Caco-2 (cell line): ENCODE measurements at regions not wholly inside any gene's neighbourhood (a gene's known extent, or its start where the extent isn't known, plus 50 kb on each side); places are given as distances from the start of the nearest gene placed in this dataset.

Experiments
- BruUV-seq: library from RNA; stranded (reverse); fragments of 400-500 nt; replicated peaks from 2 replicates; lab custom pipeline; 2021; lab: Mats Ljungman, UMichigan
- CTCF ChIA-PET: fragments of 300-600 bp; sonication (Branson Sonifier 250); formaldehyde crosslinking; loops from one replicate; lab custom pipeline; 2022; ENCODE audit warnings: antibody characterized with exemption; lab: Charles Lee
- POLR2A ChIA-PET: fragments of 300-600 bp; sonication (Branson Sonifier 250); formaldehyde crosslinking; loops from one replicate; lab custom pipeline; 2022; ENCODE audit warnings: antibody characterized with exemption; lab: Charles Lee
- DNase-seq, 2 experiments: peaks; one replicate each; pipeline versions ENCODE4 v3.0.0 to v3.0.0-alpha.2; 2020 to 2022
- H3K27me3 ChIP-seq: replicated peaks from 2 replicates; pipeline ENCODE4 v1.6.0; 2011; ENCODE audit warnings: low read length; ENCODE audit not compliant: control insufficient read depth, insufficient read depth
- H3K36me3 ChIP-seq: 2 replicates; pipeline ENCODE4 v1.5.1; 2011; ENCODE audit warnings: low read length; ENCODE audit not compliant: control insufficient read depth, insufficient read depth
- H3K4me1 ChIP-seq: fragments of 250-450 bp; sonication (Bioruptor Pico); 2 replicates; pipeline ENCODE4 v1.5.1; 2020; ENCODE audit warnings: mild to moderate bottlenecking
- H3K4me3 ChIP-seq: 2 replicates; pipeline ENCODE4 v1.5.1; 2011; ENCODE audit warnings: low read depth, mild to moderate bottlenecking, control low read depth, low read length
- H3K9me3 ChIP-seq: fragments of 250-450 bp; sonication (Bioruptor Pico); 2 replicates; pipeline ENCODE4 v1.5.1; 2020; ENCODE audit warnings: mild to moderate bottlenecking, moderate library complexity
- H3K27ac Mint-ChIP-seq: one replicate; pipeline ENCODE4 v1.8.0; 2022; ENCODE audit warnings: mixed read lengths; ENCODE audit not compliant: unreplicated experiment
- H3K27me3 Mint-ChIP-seq: one replicate; pipeline ENCODE4 v1.8.0; 2022; ENCODE audit warnings: mixed read lengths; ENCODE audit not compliant: insufficient read depth, unreplicated experiment
- H3K36me3 Mint-ChIP-seq: one replicate; pipeline ENCODE4 v1.8.0; 2022; ENCODE audit warnings: mild to moderate bottlenecking, mixed read lengths; ENCODE audit not compliant: insufficient read depth, unreplicated experiment
- H3K4me1 Mint-ChIP-seq: one replicate; pipeline ENCODE4 v1.8.0; 2022; ENCODE audit warnings: low read depth, mixed read lengths; ENCODE audit not compliant: unreplicated experiment
- H3K4me3 Mint-ChIP-seq: one replicate; pipeline ENCODE4 v1.8.0; 2022; ENCODE audit warnings: mild to moderate bottlenecking, moderate library complexity, mixed read lengths; ENCODE audit not compliant: unreplicated experiment
- H3K9me3 Mint-ChIP-seq: one replicate; pipeline ENCODE4 v1.8.0; 2022; ENCODE audit warnings: mixed read lengths; ENCODE audit not compliant: unreplicated experiment
- intact Hi-C: fragments of 100-400 bp; cut with micrococcal nuclease; formaldehyde crosslinking; loops from one replicate; pipeline ENCODE4 v1.10.0; 2022; ENCODE audit not compliant: unreplicated experiment
- TF ChIP-seq, protein P1 (sequence below), 2 experiments: fragments of 200-600 bp in 1 of 2; IDR thresholded peaks; 1 replicate in 1 of 2; 2 replicates in 1 of 2; pipeline versions ENCODE4 v1.5.1 to v1.8.0; 2011 to 2022; ENCODE audit warnings: antibody characterized with exemption in 1 of 2, control low read depth in 1 of 2, inconsistent platforms in 1 of 2, low read depth in 1 of 2, low read length in 1 of 2, mild to moderate bottlenecking in 1 of 2, moderate library complexity in 1 of 2; ENCODE audit not compliant: insufficient read depth in 1 of 2, severe bottlenecking in 1 of 2, unreplicated experiment in 1 of 2

- DNase-seq = no peak
- Histone ChIP-seq H3K4me1 (no peaks in the 10 kb centered on the region), H3K4me3 (no peak overlapping the region), H3K36me3 (no peaks in the 10 kb centered on the region), H3K9me3 (no peaks in the 10 kb centered on the region), H3K27me3 (no peaks in the 10 kb centered on the region)
- no peak overlapping the region for H3K27ac Mint-ChIP-seq
- no TSS peak for BruUV-seq
- intact Hi-C loops = no loop called here
- H3K4me3 Mint-ChIP-seq = no peak overlapping the region
- no peaks in the 10 kb centered on the region for H3K4me1 Mint-ChIP-seq
- ChIA-PET POLR2A (no interaction called here), CTCF (no interaction called here)
- no peaks in the 10 kb centered on the region for H3K27me3 Mint-ChIP-seq
- TF ChIP-seq, protein P1, sequence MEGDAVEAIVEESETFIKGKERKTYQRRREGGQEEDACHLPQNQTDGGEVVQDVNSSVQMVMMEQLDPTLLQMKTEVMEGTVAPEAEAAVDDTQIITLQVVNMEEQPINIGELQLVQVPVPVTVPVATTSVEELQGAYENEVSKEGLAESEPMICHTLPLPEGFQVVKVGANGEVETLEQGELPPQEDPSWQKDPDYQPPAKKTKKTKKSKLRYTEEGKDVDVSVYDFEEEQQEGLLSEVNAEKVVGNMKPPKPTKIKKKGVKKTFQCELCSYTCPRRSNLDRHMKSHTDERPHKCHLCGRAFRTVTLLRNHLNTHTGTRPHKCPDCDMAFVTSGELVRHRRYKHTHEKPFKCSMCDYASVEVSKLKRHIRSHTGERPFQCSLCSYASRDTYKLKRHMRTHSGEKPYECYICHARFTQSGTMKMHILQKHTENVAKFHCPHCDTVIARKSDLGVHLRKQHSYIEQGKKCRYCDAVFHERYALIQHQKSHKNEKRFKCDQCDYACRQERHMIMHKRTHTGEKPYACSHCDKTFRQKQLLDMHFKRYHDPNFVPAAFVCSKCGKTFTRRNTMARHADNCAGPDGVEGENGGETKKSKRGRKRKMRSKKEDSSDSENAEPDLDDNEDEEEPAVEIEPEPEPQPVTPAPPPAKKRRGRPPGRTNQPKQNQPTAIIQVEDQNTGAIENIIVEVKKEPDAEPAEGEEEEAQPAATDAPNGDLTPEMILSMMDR (IDR thresholded peaks at IDR 0.05; ENCODE audit: insufficient read depth in 1 of 2, low read depth in 1 of 2, low read length in 1 of 2, severe bottlenecking in 1 of 2, unreplicated experiment in 1 of 2) = no peak
- no peaks in the 10 kb centered on the region for H3K36me3 Mint-ChIP-seq
- H3K9me3 Mint-ChIP-seq = no peaks in the 10 kb centered on the region
Observed at GRCh38 chr5:89904442-89904841, 505.1 kb downstream of the CETN3 start.

DNA sequence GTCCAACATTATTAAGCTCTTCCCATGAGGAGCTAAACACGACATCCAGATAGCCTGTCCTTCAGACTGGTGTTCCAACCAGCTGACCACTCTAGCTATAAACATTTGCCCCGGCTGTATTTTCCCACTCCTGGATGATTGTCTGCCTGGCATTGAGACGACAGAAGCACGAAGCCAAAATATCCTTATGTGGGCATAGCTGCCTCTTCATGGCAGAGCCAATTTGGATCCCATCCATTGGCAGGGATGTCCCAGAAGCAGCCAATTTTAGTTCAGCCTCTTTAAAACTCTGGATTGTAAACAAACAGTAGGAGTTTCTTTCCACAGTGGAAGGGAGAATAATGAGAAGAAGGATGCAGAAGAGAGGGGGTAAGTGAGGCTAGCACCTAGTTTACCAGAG lies 507.6 kb downstream of the CETN3 start:
- Mint-ChIP-seq H3K4me3 (no peak overlapping the region), H3K9me3 (no peaks in the 10 kb centered on the region), H3K4me1 (no peaks in the 10 kb centered on the region), H3K27me3 (no peaks in the 10 kb centered on the region), H3K36me3 (no peaks in the 10 kb centered on the region), H3K27ac (no peak overlapping the region)
- no peaks in the 10 kb centered on the region for H3K27me3 ChIP-seq
- intact Hi-C loops = no loop called here
- no peak overlapping the region for H3K4me3 ChIP-seq
- POLR2A ChIA-PET = no interaction called here
- no peaks in the 10 kb centered on the region for H3K9me3 ChIP-seq
- H3K4me1 ChIP-seq = no peaks in the 10 kb centered on the region
- TF ChIP-seq, protein P1 (IDR thresholded peaks at IDR 0.05; ENCODE audit: insufficient read depth in 1 of 2, low read depth in 1 of 2, low read length in 1 of 2, severe bottlenecking in 1 of 2, unreplicated experiment in 1 of 2) = no peak
- no peaks in the 10 kb centered on the region for H3K36me3 ChIP-seq
- no TSS peak for BruUV-seq
- CTCF ChIA-PET = no interaction called here
- no peak for DNase-seq

- BruUV-seq = no TSS peak
- intact Hi-C loops = no loop called here
- no peak overlapping the region for H3K27ac Mint-ChIP-seq
Observed at GRCh38 chr5:89901346-89901745, 508.2 kb downstream of the CETN3 start.

More at GRCh38 chr5:89901346-89901745, 508.2 kb downstream of the CETN3 start:
- no peaks in the 10 kb centered on the region for H3K27me3 Mint-ChIP-seq
- TF ChIP-seq, protein P1 (IDR thresholded peaks at IDR 0.05; ENCODE audit: insufficient read depth in 1 of 2, low read depth in 1 of 2, low read length in 1 of 2, severe bottlenecking in 1 of 2, unreplicated experiment in 1 of 2) = no peak
- H3K27me3 ChIP-seq = no peaks in the 10 kb centered on the region
- 0 out of 2 replicates have a peak, but pooled peaks cover 2% of the 10 kb centered on the region for H3K9me3 ChIP-seq
- no peak for DNase-seq
- H3K4me1 ChIP-seq = no peaks in the 10 kb centered on the region
- POLR2A ChIA-PET = no interaction called here
- H3K36me3 ChIP-seq = no peaks in the 10 kb centered on the region
- H3K4me3 ChIP-seq = no peak overlapping the region
- no peaks in the 10 kb centered on the region for H3K36me3 Mint-ChIP-seq
- no peaks in the 10 kb centered on the region for H3K9me3 Mint-ChIP-seq
- CTCF ChIA-PET = no interaction called here
- no peak overlapping the region for H3K4me3 Mint-ChIP-seq
- H3K4me1 Mint-ChIP-seq = no peaks in the 10 kb centered on the region
